Loucy (cell line): ENCODE measurements at regions not wholly inside any gene's neighbourhood (a gene's known extent, or its start where the extent isn't known, plus 50 kb on each side); places are given as distances from the start of the nearest gene placed in this dataset.

Experiments
- H2AFZ ChIP-seq: fragments of 200-600 bp; sonication (generic); 2 replicates; pipeline ENCODE4 v1.6.0; 2016; ENCODE audit warnings: antibody characterized with exemption, mild to moderate bottlenecking, low read length, moderate library complexity
- H3F3A ChIP-seq: fragments of 200-600 bp; 2 replicates; pipeline ENCODE4 v1.6.0; 2016; ENCODE audit warnings: antibody characterized with exemption, low read depth, mild to moderate bottlenecking
- H3K27me3 ChIP-seq: fragments of 200-600 bp; sonication (generic); 2 replicates; pipeline ENCODE4 v1.6.1; 2014; ENCODE audit warnings: low read length, mild to moderate bottlenecking; ENCODE audit not compliant: insufficient read depth, poor library complexity, severe bottlenecking
- H3K36me3 ChIP-seq: fragments of 200-600 bp; sonication (generic); 2 replicates; pipeline ENCODE4 v1.6.1; 2016; ENCODE audit warnings: low read length; ENCODE audit not compliant: insufficient read depth
- H3K4me1 ChIP-seq: fragments of 200-600 bp; sonication (generic); 2 replicates; pipeline ENCODE4 v1.5.1; 2014; ENCODE audit warnings: low read length, mild to moderate bottlenecking; ENCODE audit not compliant: insufficient read depth, poor library complexity, severe bottlenecking
- H3K4me2 ChIP-seq: fragments of 200-600 bp; sonication (generic); 2 replicates; pipeline ENCODE4 v1.6.0; 2014; ENCODE audit warnings: antibody characterized with exemption, low read length, low read depth, mild to moderate bottlenecking; ENCODE audit not compliant: poor library complexity, severe bottlenecking
- H3K4me3 ChIP-seq: fragments of 200-600 bp; sonication (generic); 2 replicates; pipeline ENCODE4 v1.5.1; 2014; ENCODE audit warnings: low read length, mild to moderate bottlenecking, mixed read lengths; ENCODE audit not compliant: poor library complexity, severe bottlenecking
- H3K79me2 ChIP-seq: fragments of 200-600 bp; sonication (generic); 2 replicates; pipeline ENCODE4 v1.6.1; 2014; ENCODE audit warnings: low read length; ENCODE audit not compliant: insufficient read depth
- H3K9ac ChIP-seq: fragments of 200-600 bp; sonication (generic); 2 replicates; pipeline ENCODE4 v1.6.0; 2014; ENCODE audit warnings: mild to moderate bottlenecking, low read depth, low read length, moderate library complexity; ENCODE audit not compliant: poor library complexity, severe bottlenecking
- H3K9me2 ChIP-seq: fragments of 200-600 bp; sonication (generic); replicated peaks from 2 replicates; pipeline ENCODE4 v1.6.1; 2016; ENCODE audit warnings: low read depth, low read length, mixed read lengths
- H3K9me3 ChIP-seq: fragments of 200-600 bp; sonication (generic); 2 replicates; pipeline ENCODE4 v1.6.1; 2014; ENCODE audit warnings: mild to moderate bottlenecking, antibody characterized with exemption, low read length, low read depth; ENCODE audit not compliant: insufficient read depth
- H4K20me1 ChIP-seq: fragments of 200-600 bp; sonication (generic); 2 replicates; pipeline ENCODE4 v1.6.0; 2014; ENCODE audit warnings: antibody characterized with exemption, low read length, mild to moderate bottlenecking; ENCODE audit not compliant: insufficient read depth, poor library complexity, severe bottlenecking
- EZH2phosphoT487 ChIP-seq: fragments of 200-600 bp; IDR thresholded peaks from 2 replicates; pipeline ENCODE4 v1.6.1; 2018; ENCODE audit warnings: antibody characterized with exemption, mild to moderate bottlenecking, moderate library complexity, borderline replicate concordance
- TF ChIP-seq, protein P1 (sequence below): fragments of 200-600 bp; sonication (generic); conservative IDR thresholded peaks from 2 replicates; pipeline ENCODE4 v1.5.1; 2014; ENCODE audit warnings: mild to moderate bottlenecking, antibody characterized with exemption, low read length

DNA sequence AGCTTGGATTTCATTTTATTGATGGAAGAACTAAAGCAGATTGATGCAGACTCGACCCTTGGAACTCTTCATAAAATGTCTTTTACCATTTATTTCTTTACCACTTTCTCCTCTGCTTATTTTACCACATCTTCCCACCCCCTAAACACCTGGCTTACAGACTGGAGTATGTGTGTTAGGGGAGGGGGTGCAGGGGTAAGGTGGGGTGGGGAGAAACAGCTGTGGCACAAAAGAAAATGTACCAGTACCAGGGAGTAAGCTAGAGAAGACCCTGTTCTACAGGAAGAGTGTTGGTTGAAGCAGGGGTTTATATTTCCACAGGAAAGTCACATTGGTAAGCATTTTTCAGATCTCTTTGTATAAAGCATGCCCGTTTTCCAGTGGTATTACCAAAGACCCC, 312.7 kb upstream of the MTNR1B start:
- no peak overlapping the region for H2AFZ ChIP-seq
- no peaks in the 10 kb centered on the region for H3F3A ChIP-seq
- H3K4me3 ChIP-seq: peak overlapping the region; percentile 23
- H3K9me3 ChIP-seq: no peaks in the 10 kb centered on the region
- no peaks in the 10 kb centered on the region for H4K20me1 ChIP-seq
- no peaks in the 10 kb centered on the region for H3K9me2 ChIP-seq
- peak overlapping the region; percentile 41 for H3K4me2 ChIP-seq
- H3K9ac ChIP-seq: no peak overlapping the region
- H3K79me2 ChIP-seq: no peaks in the 10 kb centered on the region
- H3K36me3 ChIP-seq: no peaks in the 10 kb centered on the region
- no peak for TF ChIP-seq EZH2phosphoT487
- TF ChIP-seq, protein P1, sequence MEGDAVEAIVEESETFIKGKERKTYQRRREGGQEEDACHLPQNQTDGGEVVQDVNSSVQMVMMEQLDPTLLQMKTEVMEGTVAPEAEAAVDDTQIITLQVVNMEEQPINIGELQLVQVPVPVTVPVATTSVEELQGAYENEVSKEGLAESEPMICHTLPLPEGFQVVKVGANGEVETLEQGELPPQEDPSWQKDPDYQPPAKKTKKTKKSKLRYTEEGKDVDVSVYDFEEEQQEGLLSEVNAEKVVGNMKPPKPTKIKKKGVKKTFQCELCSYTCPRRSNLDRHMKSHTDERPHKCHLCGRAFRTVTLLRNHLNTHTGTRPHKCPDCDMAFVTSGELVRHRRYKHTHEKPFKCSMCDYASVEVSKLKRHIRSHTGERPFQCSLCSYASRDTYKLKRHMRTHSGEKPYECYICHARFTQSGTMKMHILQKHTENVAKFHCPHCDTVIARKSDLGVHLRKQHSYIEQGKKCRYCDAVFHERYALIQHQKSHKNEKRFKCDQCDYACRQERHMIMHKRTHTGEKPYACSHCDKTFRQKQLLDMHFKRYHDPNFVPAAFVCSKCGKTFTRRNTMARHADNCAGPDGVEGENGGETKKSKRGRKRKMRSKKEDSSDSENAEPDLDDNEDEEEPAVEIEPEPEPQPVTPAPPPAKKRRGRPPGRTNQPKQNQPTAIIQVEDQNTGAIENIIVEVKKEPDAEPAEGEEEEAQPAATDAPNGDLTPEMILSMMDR: no peak
- peaks cover 19% of the 10 kb centered on the region for H3K4me1 ChIP-seq
- no peaks in the 10 kb centered on the region for H3K27me3 ChIP-seq

DNA sequence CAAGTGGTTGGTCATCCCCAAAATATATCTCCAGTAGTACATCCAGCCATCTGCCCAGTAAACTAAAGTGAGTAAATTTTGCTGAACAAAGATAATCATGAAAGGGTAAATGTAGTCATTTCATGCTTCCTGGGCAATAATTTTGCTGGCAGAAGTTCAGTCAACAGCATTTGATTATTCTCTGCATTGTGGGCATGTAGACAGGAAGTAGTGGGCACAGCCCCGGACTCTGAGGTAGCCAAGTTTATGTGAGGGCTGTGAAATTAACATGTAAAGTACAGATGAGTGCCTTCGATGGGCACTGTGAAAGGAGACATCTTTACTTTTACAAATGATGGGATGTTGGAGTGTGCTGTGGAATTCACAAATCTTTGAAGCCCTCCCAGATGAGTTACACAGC, 312.2 kb upstream of the MTNR1B start:
- H3K4me3 ChIP-seq: peak overlapping the region; percentile 23
- no peaks in the 10 kb centered on the region for H4K20me1 ChIP-seq
- H3K9ac ChIP-seq: no peak overlapping the region
- H3K9me3 ChIP-seq: no peaks in the 10 kb centered on the region
- H3K27me3 ChIP-seq: no peaks in the 10 kb centered on the region
- H3K36me3 ChIP-seq: no peaks in the 10 kb centered on the region
- no peak for TF ChIP-seq EZH2phosphoT487
- TF ChIP-seq, protein P1: no peak
- peaks cover 19% of the 10 kb centered on the region for H3K4me1 ChIP-seq
- H3K4me2 ChIP-seq: peak overlapping the region; percentile 41
- no peaks in the 10 kb centered on the region for H3K79me2 ChIP-seq
- H2AFZ ChIP-seq: no peak overlapping the region
- no peaks in the 10 kb centered on the region for H3F3A ChIP-seq
- H3K9me2 ChIP-seq: no peaks in the 10 kb centered on the region

DNA sequence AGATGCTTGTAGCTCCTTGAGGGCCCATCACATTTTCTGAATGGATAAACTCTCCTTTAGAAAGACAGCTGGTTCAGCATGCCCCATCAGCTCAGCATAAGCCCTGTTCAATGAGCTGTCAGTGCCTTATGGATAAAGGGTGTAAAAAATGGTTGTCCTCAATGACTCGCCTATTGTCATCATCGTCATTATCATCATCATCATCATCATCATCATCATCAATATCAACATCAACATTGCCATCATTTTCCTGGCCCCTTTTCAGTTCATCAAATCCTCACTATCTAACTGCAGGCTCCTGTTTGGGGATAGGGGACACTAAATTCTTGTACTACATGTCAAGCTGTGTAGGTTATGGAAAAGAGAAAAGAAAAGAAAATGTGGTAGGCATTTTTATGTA, 310.7 kb upstream of the MTNR1B start:
- H3K9me2 ChIP-seq: no peaks in the 10 kb centered on the region
- no peaks in the 10 kb centered on the region for H3K9me3 ChIP-seq
- no peaks in the 10 kb centered on the region for H3K79me2 ChIP-seq
- no peak for TF ChIP-seq EZH2phosphoT487
- TF ChIP-seq, protein P1: no peak
- H2AFZ ChIP-seq: no peak overlapping the region
- no peak overlapping the region for H3K4me3 ChIP-seq
- no peaks in the 10 kb centered on the region for H3K27me3 ChIP-seq
- no peak overlapping the region for H3K9ac ChIP-seq
- H3K4me2 ChIP-seq: no peak overlapping the region
- peaks cover 19% of the 10 kb centered on the region for H3K4me1 ChIP-seq
- H3K36me3 ChIP-seq: no peaks in the 10 kb centered on the region
- H3F3A ChIP-seq: no peaks in the 10 kb centered on the region
- no peaks in the 10 kb centered on the region for H4K20me1 ChIP-seq
